Uterus (tissue), 3 donors: ENCODE measurements at regions not wholly inside any gene's neighbourhood (a gene's known extent, or its start where the extent isn't known, plus 50 kb on each side); places are given as distances from the start of the nearest gene placed in this dataset.

Source experiments
- DNase-seq, 2 donors: peaks; one replicate each; pipeline ENCODE4 v3.0.0-alpha.2; 2019 to 2020
- H3K27ac ChIP-seq, 2 donors: fragments of 200-600 bp; sonication (generic); 1 replicate in 1 of 2; 2 replicates in 1 of 2; pipeline ENCODE4 v1.5.1; 2016 to 2018
- H3K27me3 ChIP-seq, 2 donors: fragments of 200-600 bp; sonication (generic); one replicate each; pipeline ENCODE4 v1.5.1; 2018 to 2019; ENCODE audit warnings: control low read depth in 1 of 2
- H3K36me3 ChIP-seq, 2 donors: fragments of 200-600 bp; sonication (generic); one replicate each; pipeline ENCODE4 v1.5.1; 2019; ENCODE audit warnings: control low read depth in 1 of 2
- H3K4me1 ChIP-seq, 2 donors: fragments of 200-600 bp; sonication (generic); one replicate each; pipeline ENCODE4 v1.5.1; 2018 to 2019; ENCODE audit warnings: control low read depth in 1 of 2
- H3K4me3 ChIP-seq, 2 donors: fragments of 200-600 bp; sonication (generic); 1 replicate in 1 of 2; 2 replicates in 1 of 2; pipeline ENCODE4 v1.5.1; 2018 to 2019; ENCODE audit warnings: mild to moderate bottlenecking in 1 of 2
- H3K9me3 ChIP-seq, 2 donors: fragments of 200-600 bp; sonication (generic); one replicate each; pipeline ENCODE4 v1.5.1; 2019; ENCODE audit warnings: control low read depth in 1 of 2
- CTCF ChIP-seq, 4 experiments: fragments of 200-600 bp in 2 of 4; fragments of 450-650 bp in 2 of 4; sonication (generic) in 2 of 4; IDR thresholded peaks; one replicate each; pipeline ENCODE4 v1.5.1; 2016 to 2019; ENCODE audit warnings: antibody characterized with exemption in 4 of 4, mild to moderate bottlenecking in 2 of 4, moderate library complexity in 1 of 4
- POLR2A ChIP-seq, 2 donors: fragments of 450-650 bp; IDR thresholded peaks; one replicate each; pipeline ENCODE4 v1.6.1; 2016; ENCODE audit warnings: antibody characterized with exemption in 2 of 2, mild to moderate bottlenecking in 1 of 2, moderate library complexity in 1 of 2
- intact Hi-C: fragments of 100-400 bp; cut with DNase I; formaldehyde crosslinking; loops from one replicate; pipeline ENCODE4 v1.15.1; 2023; ENCODE audit warnings: low total_unique reads
- donor health status: DM: yes; HTN: yes; CAD: no.

GRCh38 chr9:27726244-27727081, 153.2 kb upstream of the C9orf72 start:
- intact Hi-C loops = no loop called here
- DNase-seq = peak; percentile 36 to 45
- TF ChIP-seq CTCF (IDR thresholded peaks at IDR 0.05) = peak; percentile 66 to 76 (median 72)
- no peak for TF ChIP-seq POLR2A (IDR thresholded peaks at IDR 0.05)
- Histone ChIP-seq H3K4me3 (no peak overlapping the region), H3K27me3 (no peaks in the 10 kb centered on the region), H3K9me3 (no peaks in the 10 kb centered on the region), H3K27ac (no peak overlapping the region), H3K4me1 (no peaks in the 10 kb centered on the region), H3K36me3 (no peaks in the 10 kb centered on the region)

- no peaks in the 10 kb centered on the region for H3K9me3 ChIP-seq
- no peaks in the 10 kb centered on the region for H3K36me3 ChIP-seq
- TF ChIP-seq POLR2A (IDR thresholded peaks at IDR 0.05) = no peak
- H3K27me3 ChIP-seq = no peaks in the 10 kb centered on the region
- no peaks in the 10 kb centered on the region for H3K4me1 ChIP-seq
- no peak for DNase-seq
- no peak overlapping the region for H3K4me3 ChIP-seq
- H3K27ac ChIP-seq = no peak overlapping the region
- intact Hi-C loops = no loop called here
Measured at GRCh38 chr9:27732494-27732893, 159.2 kb upstream of the C9orf72 start.

GRCh38 chr9:27743490-27743889, 170.2 kb upstream of the C9orf72 start:
- Histone ChIP-seq H3K4me1 (no peaks in the 10 kb centered on the region), H3K36me3 (no peaks in the 10 kb centered on the region), H3K27ac (no peak overlapping the region), H3K4me3 (no peak overlapping the region), H3K27me3 (no peaks in the 10 kb centered on the region), H3K9me3 (no peaks in the 10 kb centered on the region)
- intact Hi-C loops = no loop called here
- TF ChIP-seq CTCF (IDR thresholded peaks at IDR 0.05) (no peak), POLR2A (IDR thresholded peaks at IDR 0.05) (no peak)
- no peak for DNase-seq

GRCh38 chr9:27747450-27747849, 174.2 kb upstream of the C9orf72 start:
- Histone ChIP-seq H3K27me3 (no peaks in the 10 kb centered on the region), H3K27ac (no peak overlapping the region), H3K9me3 (no peaks in the 10 kb centered on the region), H3K36me3 (no peaks in the 10 kb centered on the region), H3K4me1 (no peaks in the 10 kb centered on the region), H3K4me3 (no peak overlapping the region)
- TF ChIP-seq CTCF (IDR thresholded peaks at IDR 0.05) (no peak), POLR2A (IDR thresholded peaks at IDR 0.05) (no peak)
- no peak for DNase-seq
- intact Hi-C loops = no loop called here

GRCh38 chr9:27749838-27750237, 176.6 kb upstream of the C9orf72 start:
- intact Hi-C loops = no loop called here
- Histone ChIP-seq H3K4me3 (no peak overlapping the region), H3K4me1 (no peaks in the 10 kb centered on the region), H3K27me3 (no peaks in the 10 kb centered on the region), H3K27ac (no peak overlapping the region), H3K9me3 (no peaks in the 10 kb centered on the region), H3K36me3 (no peaks in the 10 kb centered on the region)
- no peak for DNase-seq
- TF ChIP-seq POLR2A (IDR thresholded peaks at IDR 0.05) = no peak
- TF ChIP-seq CTCF (IDR thresholded peaks at IDR 0.05) = no peak
